H1 (cell line): ENCODE measurements at regions not wholly inside any gene's neighbourhood (a gene's known extent, or its start where the extent isn't known, plus 50 kb on each side); places are given as distances from the start of the nearest gene placed in this dataset.

Experiments used
- CTCF ChIA-PET: fragments of 300-600 bp; sonication (Branson Sonifier 250); formaldehyde crosslinking; loops from one replicate; lab custom pipeline; 2021; ENCODE audit not compliant: partially characterized antibody; lab: Charles Lee
- POLR2A ChIA-PET: fragments of 300-600 bp; sonication (Branson Sonifier 250); formaldehyde crosslinking; loops from one replicate; lab custom pipeline; 2021; ENCODE audit warnings: inconsistent platforms; ENCODE audit not compliant: partially characterized antibody; lab: Charles Lee
- DNase-seq, 2 experiments: peaks; one replicate each; pipeline versions ENCODE4 v3.0.0 to v3.0.0-alpha.2; 2010 to 2022; ENCODE audit warnings: low spot score in 2 of 2, low read depth in 1 of 2, mixed read lengths in 1 of 2
- FAIRE-seq: peaks from 2 replicates; lab custom pipeline; 2011; peaks lifted over from hg19 to GRCh38; lab: Jason Lieb, UNC
- H2AFZ ChIP-seq: 2 replicates; pipeline ENCODE4 v1.8.1; 2012; ENCODE audit warnings: low read length, inconsistent platforms
- H2AK5ac ChIP-seq: 2 replicates; pipeline ENCODE4 v1.6.1; 2013; ENCODE audit warnings: low read depth, low read length
- H2BK120ac ChIP-seq: replicated peaks from 2 replicates; pipeline ENCODE3; 2013; ENCODE audit warnings: low read depth, low read length, inconsistent platforms
- H2BK12ac ChIP-seq: 2 replicates; pipeline ENCODE4 v1.6.1; 2013; ENCODE audit warnings: low read depth, low read length
- H2BK15ac ChIP-seq: 2 replicates; pipeline ENCODE4 v1.6.1; 2013; ENCODE audit warnings: low read length
- H2BK20ac ChIP-seq: 2 replicates; pipeline ENCODE4 v1.6.1; 2013; ENCODE audit warnings: low read length
- H2BK5ac ChIP-seq: 2 replicates; pipeline ENCODE4 v1.6.1; 2013; ENCODE audit warnings: low read depth, low read length
- H3K14ac ChIP-seq: 2 replicates; pipeline ENCODE4 v1.6.1; 2013; ENCODE audit warnings: inconsistent platforms; ENCODE audit not compliant: insufficient read length
- H3K18ac ChIP-seq: 2 replicates; pipeline ENCODE4 v1.6.1; 2013; ENCODE audit warnings: low read length; ENCODE audit errors: extremely low read depth
- H3K23ac ChIP-seq: 2 replicates; pipeline ENCODE4 v1.6.1; 2013; ENCODE audit warnings: inconsistent platforms; ENCODE audit not compliant: insufficient read length
- H3K23me2 ChIP-seq: 2 replicates; pipeline ENCODE4 v1.6.1; 2013; ENCODE audit warnings: low read depth, low read length
- H3K27ac ChIP-seq: 2 replicates; pipeline ENCODE4 v1.6.1; 2011; ENCODE audit warnings: low read depth, low read length, inconsistent platforms
- H3K27me3 ChIP-seq, 4 experiments: replicated peaks in 1 of 4; 1 replicate in 1 of 4; 2 replicates in 3 of 4; pipeline versions ENCODE4 v1.6.1 to v1.8.1; 2011 to 2013; ENCODE audit warnings: low read length in 3 of 4, mild to moderate bottlenecking in 3 of 4, inconsistent platforms in 2 of 4, mixed read lengths in 2 of 4, moderate library complexity in 1 of 4; ENCODE audit not compliant: control insufficient read depth in 3 of 4, insufficient read depth in 3 of 4; ENCODE audit errors: extremely low read depth in 1 of 4
- H3K36me3 ChIP-seq, 4 experiments: 2 replicates each; pipeline versions ENCODE4 v1.6.1 to v1.8.1; 2011 to 2013; ENCODE audit warnings: mild to moderate bottlenecking in 4 of 4, low read length in 3 of 4, moderate library complexity in 2 of 4, control low read depth in 1 of 4, inconsistent platforms in 1 of 4; ENCODE audit not compliant: insufficient read depth in 4 of 4, control insufficient read depth in 2 of 4
- H3K4ac ChIP-seq: replicated peaks from 2 replicates; pipeline ENCODE3; 2013; ENCODE audit warnings: low read length, low read depth, mixed read lengths, inconsistent platforms; ENCODE audit not compliant: insufficient read length
- H3K4me1 ChIP-seq, 4 experiments: replicated peaks in 1 of 4; 1 replicate in 1 of 4; 2 replicates in 3 of 4; pipeline versions ENCODE4 v1.6.1 to v1.8.1; 2011 to 2013; ENCODE audit warnings: low read length in 3 of 4, inconsistent platforms in 2 of 4, mixed read lengths in 1 of 4; ENCODE audit not compliant: insufficient read depth in 4 of 4, control insufficient read depth in 3 of 4
- H3K4me2 ChIP-seq, 2 experiments: 2 replicates each; pipeline versions ENCODE4 v1.6.1 to v1.8.1; 2011 to 2013; ENCODE audit warnings: low read depth in 2 of 2, low read length in 2 of 2, control low read depth in 1 of 2, inconsistent platforms in 1 of 2, mild to moderate bottlenecking in 1 of 2; ENCODE audit not compliant: insufficient read depth in 1 of 2
- H3K4me3 ChIP-seq, 4 experiments: fragments of 200-600, 300-600 bp in 1 of 4; sonication (generic), shearing (Covaris generic), sonication (Bioruptor Twin) in 1 of 4; 2 replicates each; pipeline versions ENCODE4 v1.5.1 to v1.8.1; 2011 to 2016; ENCODE audit warnings: low read length in 4 of 4, low read depth in 3 of 4, control low read depth in 2 of 4, inconsistent platforms in 2 of 4, mild to moderate bottlenecking in 2 of 4, mixed read lengths in 1 of 4, moderate library complexity in 1 of 4; ENCODE audit not compliant: insufficient read depth in 2 of 4; ENCODE audit errors: extremely low read depth in 1 of 4
- H3K56ac ChIP-seq: replicated peaks from 2 replicates; pipeline ENCODE3; 2013; ENCODE audit warnings: low read depth, mild to moderate bottlenecking, mixed read lengths, low read length, inconsistent platforms; ENCODE audit not compliant: insufficient read length
- H3K79me1 ChIP-seq: 2 replicates; pipeline ENCODE4 v1.6.1; 2013; ENCODE audit warnings: low read depth, low read length, control low read depth
- H3K79me2 ChIP-seq, 2 experiments: 2 replicates each; pipeline versions ENCODE4 v1.6.1 to v1.8.1; 2012 to 2013; ENCODE audit warnings: low read length in 2 of 2, mild to moderate bottlenecking in 2 of 2, inconsistent platforms in 1 of 2; ENCODE audit not compliant: insufficient read depth in 2 of 2, control insufficient read depth in 1 of 2
- H3K9ac ChIP-seq, 4 experiments: replicated peaks in 1 of 4; 1 replicate in 1 of 4; 2 replicates in 3 of 4; pipeline versions ENCODE4 v1.6.1 to v1.8.1; 2011 to 2013; ENCODE audit warnings: low read depth in 3 of 4, low read length in 3 of 4, control low read depth in 2 of 4, mild to moderate bottlenecking in 2 of 4, moderate library complexity in 2 of 4, inconsistent platforms in 1 of 4; ENCODE audit errors: extremely low read depth in 1 of 4
- H3K9me3 ChIP-seq, 2 experiments: 2 replicates each; pipeline versions ENCODE4 v1.6.1 to v1.8.1; 2012 to 2013; ENCODE audit warnings: mild to moderate bottlenecking in 2 of 2, moderate library complexity in 2 of 2, control low read depth in 1 of 2, inconsistent platforms in 1 of 2, low read depth in 1 of 2, low read length in 1 of 2, mixed read lengths in 1 of 2; ENCODE audit not compliant: insufficient read depth in 2 of 2
- H4K20me1 ChIP-seq, 2 experiments: replicated peaks in 1 of 2; 2 replicates each; pipeline versions ENCODE3 to v1.8.1; 2011 to 2013; ENCODE audit warnings: inconsistent platforms in 2 of 2, low read length in 2 of 2, mild to moderate bottlenecking in 1 of 2; ENCODE audit not compliant: insufficient read depth in 2 of 2, control insufficient read depth in 1 of 2
- H4K5ac ChIP-seq: 2 replicates; pipeline ENCODE4 v1.6.1; 2013; ENCODE audit warnings: low read length, low read depth, mixed read lengths, inconsistent platforms; ENCODE audit not compliant: insufficient read length
- H4K8ac ChIP-seq: 2 replicates; pipeline ENCODE4 v1.8.0; 2013; ENCODE audit warnings: mild to moderate bottlenecking, moderate library complexity, low read length, inconsistent platforms; ENCODE audit not compliant: insufficient read depth; ENCODE audit errors: extremely low read depth
- H4K91ac ChIP-seq: replicated peaks from 2 replicates; pipeline ENCODE3; 2013; ENCODE audit warnings: low read length, mixed read lengths, inconsistent platforms; ENCODE audit not compliant: insufficient read length
- ASH2L ChIP-seq: fragments of 200-600, 300-600 bp; sonication (generic); IDR thresholded peaks from one replicate; pipeline ENCODE4 v1.7.1; 2017; ENCODE audit warnings: low read length
- CBX5 ChIP-seq: fragments of 300-800, 300-1000 bp; sonication (generic); IDR thresholded peaks from 2 replicates; pipeline ENCODE4 v1.7.1; 2016; ENCODE audit warnings: antibody characterized with exemption, low read length, low read depth
- KDM1A ChIP-seq: fragments of 200-600, 300-600 bp; sonication (generic); IDR thresholded peaks from 2 replicates; pipeline ENCODE4 v1.7.1; 2016; ENCODE audit warnings: mild to moderate bottlenecking, low read length, borderline replicate concordance
- WGBS, 2 experiments: shearing (Covaris generic) in 1 of 2; methylation state at CpG; one replicate each; pipeline versions ENCODE4 v1.1.6 to v1.1.7; 2013 to 2015; ENCODE audit warnings: low lambda C conversion rate in 2 of 2, mixed read lengths in 2 of 2, inconsistent platforms in 1 of 2, low coverage in 1 of 2, missing lambda C conversion rate in 1 of 2; ENCODE audit not compliant: insufficient replicate concordance in 2 of 2, insufficient coverage in 1 of 2, insufficient read length in 1 of 2; ENCODE audit errors: extremely low coverage in 1 of 2, missing lambda C conversion rate in 1 of 2; 5-methylcytosine and 5-hydroxymethylcytosine counted together

- ChIA-PET CTCF (interaction anchor here (1.1 kb wide), 1 partner anchor 40 kb away, joined by 3 read pairs; no protein-coding TSS in a partner anchor), POLR2A (interaction anchor here (1.1 to 1.2 kb wide), 3 partner anchors 8 to 18 kb away, joined by 3 read pairs; no protein-coding TSS in a partner anchor)
- H4K5ac ChIP-seq, result no peak overlapping the region
- FAIRE-seq, result no peak
- H4K8ac ChIP-seq, result no peak overlapping the region
- no peaks in the 10 kb centered on the region for H3K79me1 ChIP-seq
- peaks cover 5% of the 10 kb centered on the region; the same call in 1 of the 2 replicates for H3K23me2 ChIP-seq
- H2BK5ac ChIP-seq, result peak overlapping the region; percentile 90; the same call in 1 of the 2 replicates
- no peak overlapping the region for H3K23ac ChIP-seq
- peak overlapping the region; percentile 97 for H2BK20ac ChIP-seq
- peak overlapping the region; percentile 97 for H4K91ac ChIP-seq
- TF ChIP-seq ASH2L, result peak; percentile 26
- TF ChIP-seq KDM1A, result peak; percentile 52; the same call in 1 of the 2 replicates
- no peak for TF ChIP-seq CBX5
- H3K4me1 ChIP-seq, result peaks cover 9 to 25% (median 16%) of the 10 kb centered on the region in 4 experiments
- peak overlapping the region; percentile 19 to 31; a peak in 2 of 4 replicates for H3K4me2 ChIP-seq
- H3K9me3 ChIP-seq, result peaks cover 0 to 7% of the 10 kb centered on the region in 2 experiments; a peak in 2 of 4 replicates
- H2AFZ ChIP-seq, result no peak overlapping the region
- H3K56ac ChIP-seq, result no peak overlapping the region
- WGBS, 2 experiments, result 71% methylated on average over 7 of the region's 7 CpGs; no CpG with 5 or more reads in 1 of the 2 experiments
- H3K9ac ChIP-seq, result peak overlapping the region in 1 of 4 experiments; percentile 27; a peak in 1 of 7 replicates
- H3K36me3 ChIP-seq, result no peaks in the 10 kb centered on the region
- no peak for DNase-seq
- no peak overlapping the region for H3K14ac ChIP-seq
- peak overlapping the region; percentile 95; the same call in 1 of the 2 replicates for H2BK15ac ChIP-seq
- H3K4ac ChIP-seq, result no peak overlapping the region
- H3K79me2 ChIP-seq, result no peaks in the 10 kb centered on the region
- H2BK12ac ChIP-seq, result peak overlapping the region; percentile 99
- peak overlapping the region; percentile 95 for H2AK5ac ChIP-seq
- H2BK120ac ChIP-seq, result peak overlapping the region; percentile 68
- H3K27ac ChIP-seq, result no peak overlapping the region
- no peak overlapping the region for H3K4me3 ChIP-seq
- no peaks in the 10 kb centered on the region; a peak in 1 of 7 replicates for H3K27me3 ChIP-seq
- no peaks in the 10 kb centered on the region for H4K20me1 ChIP-seq
- H3K18ac ChIP-seq, result peak overlapping the region; percentile 83
Observed at GRCh38 chr3:127043731-127044510, 61.0 kb downstream of the PLXNA1 start.
